HG02885 (cell line): ENCODE measurements at regions not wholly inside any gene's neighbourhood (a gene's known extent, or its start where the extent isn't known, plus 50 kb on each side); places are given as distances from the start of the nearest gene placed in this dataset.

ENCODE experiments used
- ATAC-seq: cut with Tn5 transposase; IDR thresholded peaks from one replicate; pipeline ENCODE4 v1.9.1; 2021; ENCODE audit warnings: mild to moderate bottlenecking; ENCODE audit not compliant: unreplicated experiment, poor library complexity

DNA sequence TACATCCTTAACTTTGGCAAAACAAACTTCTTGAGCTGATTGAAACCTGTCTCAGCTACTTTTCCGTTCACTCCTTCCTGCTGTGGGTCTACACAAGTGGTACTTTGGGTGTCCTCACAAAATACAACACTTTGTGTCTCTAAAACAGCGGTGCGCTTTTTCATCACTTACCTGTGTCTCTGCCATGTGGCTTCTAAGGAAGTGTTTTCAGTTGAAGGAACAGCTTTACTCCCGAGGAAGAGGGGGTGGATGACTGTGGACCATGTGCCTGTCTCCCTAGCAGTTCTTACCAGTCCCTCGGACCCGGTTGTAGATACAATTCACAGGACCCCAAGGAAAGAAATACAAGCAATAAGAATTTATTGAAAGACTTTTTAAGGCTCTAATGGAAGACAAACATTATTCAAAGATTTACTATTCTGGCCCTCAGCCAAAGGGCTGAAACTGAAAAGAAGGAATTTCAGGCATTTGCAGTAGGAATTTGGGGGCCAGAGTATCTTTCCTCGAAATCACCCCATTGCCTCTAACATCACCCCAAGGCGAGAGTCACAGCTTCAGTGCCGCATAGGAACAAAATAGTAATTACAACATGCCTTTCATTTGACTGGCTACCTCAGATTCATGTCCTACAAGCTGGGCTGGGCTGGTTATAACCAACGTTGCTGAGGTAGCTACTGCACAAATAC is 246.3 kb downstream of the ACTR3B start:
- no peak for ATAC-seq

DNA sequence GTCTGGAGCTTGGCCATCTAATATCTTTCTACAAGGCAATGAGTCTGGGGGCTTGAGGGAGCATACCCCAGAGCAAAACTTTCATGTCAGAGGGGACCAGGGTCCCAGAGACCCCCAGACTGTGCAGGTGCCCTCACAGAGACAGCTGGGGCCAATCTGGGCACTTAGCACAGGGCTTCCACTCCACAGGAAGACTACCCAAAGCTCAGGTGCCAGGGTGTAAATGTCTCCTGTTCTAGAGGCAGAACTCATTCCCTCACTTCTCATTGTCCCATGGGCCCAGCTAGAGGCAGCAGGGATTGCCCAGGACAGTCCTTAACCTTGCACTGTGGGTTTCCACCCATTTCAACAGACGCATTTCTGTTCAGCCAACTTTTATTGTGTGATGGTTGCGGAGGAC is 246.9 kb downstream of the ACTR3B start:
- ATAC-seq: no peak

DNA sequence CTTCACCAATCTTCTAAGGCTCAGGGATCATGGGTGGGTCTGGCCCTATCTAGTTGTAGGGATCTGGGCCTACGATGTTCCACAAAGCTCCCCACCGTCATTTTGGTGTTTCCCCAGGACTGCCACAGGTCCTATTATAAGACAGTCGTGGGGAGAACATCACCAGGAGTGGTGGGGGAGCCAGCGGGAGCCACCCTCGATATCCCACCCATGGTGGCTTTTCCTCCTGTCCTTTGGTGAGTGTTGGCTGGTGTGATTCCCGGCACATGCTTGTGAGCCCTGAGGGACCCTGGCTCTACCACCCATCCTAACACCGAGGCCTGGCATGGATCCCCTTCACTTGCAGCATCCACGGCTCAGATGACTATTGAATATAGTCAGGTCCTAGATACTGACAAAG is 247.4 kb downstream of the ACTR3B start:
- no peak for ATAC-seq

DNA sequence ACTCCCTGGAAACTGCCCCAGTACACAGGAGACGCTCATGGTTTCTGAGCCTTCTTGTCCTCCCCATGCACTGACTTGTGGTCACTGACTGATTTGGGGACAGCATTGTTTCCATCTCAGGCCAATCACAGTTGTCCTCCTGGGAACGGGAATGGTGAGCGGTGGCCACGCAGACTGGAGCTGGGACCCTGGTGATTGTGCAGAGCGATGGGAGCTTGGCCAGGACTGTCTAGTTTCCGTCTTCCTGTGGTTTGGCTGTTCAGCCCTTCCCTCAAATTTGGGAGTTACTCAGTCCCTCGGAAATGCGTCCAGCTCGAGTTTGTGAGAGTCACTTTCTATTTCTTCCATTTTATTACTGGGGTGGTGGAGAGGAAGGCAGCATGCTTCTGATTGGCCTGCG is 250.9 kb downstream of the ACTR3B start:
- ATAC-seq: no peak

DNA sequence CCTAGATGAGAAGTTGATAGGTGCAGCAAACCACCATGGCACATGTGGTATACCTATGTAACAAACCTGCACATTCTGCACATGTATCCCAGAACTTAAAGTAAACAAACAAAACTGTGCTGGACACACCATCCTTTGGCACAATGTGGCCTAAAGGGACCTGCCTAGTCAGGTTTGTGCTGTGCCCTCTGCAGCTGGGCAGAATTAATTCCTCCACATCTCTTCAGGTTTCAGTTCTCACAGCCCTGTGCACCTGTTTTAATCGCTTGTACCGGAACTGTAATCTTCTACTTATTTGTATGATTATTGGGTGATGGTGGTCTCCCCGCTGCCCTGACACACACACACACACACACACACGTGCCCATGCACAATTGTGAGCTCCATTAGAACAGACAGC is 252.7 kb downstream of the ACTR3B start:
- no peak for ATAC-seq

DNA sequence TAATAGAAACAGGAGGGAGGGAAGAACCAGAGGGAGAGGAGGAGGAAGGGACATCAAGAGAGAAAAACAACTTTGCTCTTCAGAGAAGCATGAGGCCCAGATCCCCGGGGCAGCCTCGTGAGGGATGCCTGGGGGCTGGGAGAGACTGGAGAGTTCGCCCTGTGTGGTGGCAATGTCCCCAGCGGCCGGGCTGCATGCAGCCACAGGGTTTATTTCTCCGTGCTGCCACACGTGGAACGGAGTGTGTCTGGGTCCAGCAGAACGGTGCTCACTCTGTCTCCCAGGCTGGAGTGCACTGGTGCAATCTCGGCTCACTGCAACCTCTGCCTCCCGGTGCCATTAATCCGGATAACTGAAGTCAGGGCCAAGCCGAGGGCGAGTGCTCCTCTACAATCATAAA is 257.7 kb downstream of the ACTR3B start:
- ATAC-seq: no peak

DNA sequence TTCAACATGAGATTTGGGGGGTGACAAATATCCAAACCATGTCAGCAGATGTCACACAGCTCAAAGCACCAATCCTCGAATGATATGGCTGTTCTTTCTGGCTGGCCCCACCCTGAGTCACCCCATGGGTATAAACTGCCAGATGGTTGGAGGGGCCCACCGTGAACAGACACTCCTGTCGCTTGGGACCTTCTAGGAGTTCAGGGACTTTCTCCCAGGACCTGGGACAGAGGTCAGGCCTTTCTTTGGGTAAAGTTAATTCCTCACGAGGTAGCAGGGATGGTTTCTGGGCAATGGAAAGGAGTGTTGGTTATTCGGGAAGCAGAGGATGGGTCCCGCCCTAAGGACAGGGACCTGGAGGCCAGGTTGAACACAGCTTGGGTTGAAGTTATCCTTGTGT is 262.0 kb downstream of the ACTR3B start:
- no peak for ATAC-seq

DNA sequence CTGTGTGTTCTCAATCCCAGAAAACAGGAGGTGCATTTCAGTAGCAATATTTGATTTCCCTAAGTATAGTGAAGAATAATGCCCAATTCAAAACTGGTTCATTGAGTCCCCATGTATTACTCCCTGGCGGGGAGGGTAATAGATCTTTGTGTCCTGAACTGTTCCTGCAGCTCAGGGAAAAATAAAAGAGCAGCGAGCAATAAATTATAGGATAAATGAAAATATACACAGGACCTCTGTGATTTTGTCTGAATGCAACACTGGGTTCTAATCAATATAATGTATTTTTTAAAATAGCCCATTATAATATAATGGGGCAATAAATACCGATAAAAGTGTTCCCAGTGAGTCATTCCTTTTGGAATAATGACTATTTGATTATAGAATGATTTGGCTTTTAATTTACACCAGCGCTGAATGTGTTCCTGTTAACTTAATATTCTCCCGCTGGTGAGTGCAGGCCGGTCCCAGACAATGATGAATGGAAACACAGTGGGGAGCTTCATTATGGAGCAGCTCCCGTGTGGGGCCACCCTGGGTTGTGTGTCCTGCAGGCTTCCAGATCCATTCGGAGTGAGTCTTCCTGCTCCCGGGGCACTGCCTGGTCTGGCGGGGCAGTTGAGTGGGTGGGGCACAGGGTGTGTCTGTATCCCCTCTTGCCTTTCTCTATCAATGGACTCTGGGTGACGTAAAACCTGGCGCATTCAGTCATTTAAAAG is 263.1 kb downstream of the ACTR3B start:
- no peak for ATAC-seq

DNA sequence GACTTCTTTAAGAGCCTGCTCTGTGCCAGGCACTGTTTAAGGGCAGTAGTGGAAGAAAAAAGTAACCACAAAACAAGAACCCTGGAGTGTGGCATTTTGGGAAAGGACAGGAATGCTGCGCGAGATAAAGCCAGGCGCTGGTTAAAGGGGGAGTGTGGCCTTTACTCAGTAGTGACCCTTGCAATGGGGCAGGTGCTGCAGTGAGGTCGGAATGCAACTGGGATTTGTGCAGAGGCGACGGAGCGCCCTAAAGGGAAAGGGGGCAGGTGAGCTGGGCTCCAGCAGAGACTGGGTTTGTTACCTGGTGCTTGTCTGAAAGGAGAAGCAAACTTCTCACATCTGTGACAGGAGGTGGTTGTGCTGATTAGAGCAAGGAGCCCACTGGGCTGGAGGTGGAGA is 263.6 kb downstream of the ACTR3B start:
- no peak for ATAC-seq

DNA sequence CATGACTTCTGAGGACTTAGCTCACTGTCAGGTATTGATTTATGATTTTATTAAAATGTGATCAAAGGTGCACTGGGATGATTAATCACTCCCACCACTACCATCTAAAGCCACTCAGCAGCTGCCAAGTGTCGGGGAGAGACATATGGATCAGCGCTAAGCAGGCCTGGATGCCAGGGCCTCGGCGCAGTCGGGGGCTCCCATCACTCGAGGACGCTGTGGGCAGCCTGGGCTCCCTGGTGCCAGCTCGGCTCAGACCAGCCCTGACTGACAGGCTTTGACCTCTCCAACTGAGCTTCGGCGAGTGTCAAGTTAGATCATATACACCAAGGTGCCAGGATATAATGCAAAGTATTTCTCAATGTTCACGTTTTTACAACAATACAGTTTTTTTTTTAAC is 267.7 kb downstream of the ACTR3B start:
- no peak for ATAC-seq

DNA sequence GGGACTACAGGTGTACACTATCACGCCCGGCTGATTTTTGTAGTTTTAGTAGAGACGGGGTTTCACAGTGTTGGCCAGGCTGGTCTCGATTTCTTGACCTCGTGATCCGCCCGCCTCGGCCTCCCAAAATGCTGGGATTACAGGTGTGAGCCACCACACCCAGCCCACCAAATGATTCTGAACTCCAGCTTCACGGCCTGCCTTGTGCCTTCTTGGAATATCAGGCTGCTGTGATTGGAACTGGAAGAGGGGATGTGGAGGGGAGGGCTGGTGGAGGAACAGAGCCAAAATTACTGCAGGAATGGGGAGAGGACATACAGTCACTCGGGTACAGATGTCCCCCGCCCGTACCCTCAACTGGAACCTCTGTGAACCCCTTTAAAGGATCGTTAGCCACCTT is 268.4 kb downstream of the ACTR3B start:
- ATAC-seq: no peak

DNA sequence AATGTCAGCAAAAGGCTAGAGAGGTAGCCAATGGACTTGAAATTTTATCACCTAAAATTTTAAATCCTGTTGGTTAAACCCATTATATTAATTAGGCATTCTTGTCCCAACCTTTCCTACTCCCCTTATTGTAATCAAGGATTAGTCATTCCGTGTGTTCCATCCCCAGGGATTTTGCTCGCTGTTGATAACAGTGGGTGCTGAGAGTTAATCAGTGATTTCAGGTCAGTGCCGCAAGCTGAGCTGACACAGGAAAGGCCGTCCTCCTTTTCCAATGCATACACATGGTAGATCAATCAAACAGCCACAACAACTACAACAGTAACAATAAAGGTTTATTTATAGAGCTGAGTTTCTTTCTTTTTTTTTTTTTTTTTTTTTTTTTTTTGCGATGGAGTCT is 271.4 kb downstream of the ACTR3B start:
- no peak for ATAC-seq

DNA sequence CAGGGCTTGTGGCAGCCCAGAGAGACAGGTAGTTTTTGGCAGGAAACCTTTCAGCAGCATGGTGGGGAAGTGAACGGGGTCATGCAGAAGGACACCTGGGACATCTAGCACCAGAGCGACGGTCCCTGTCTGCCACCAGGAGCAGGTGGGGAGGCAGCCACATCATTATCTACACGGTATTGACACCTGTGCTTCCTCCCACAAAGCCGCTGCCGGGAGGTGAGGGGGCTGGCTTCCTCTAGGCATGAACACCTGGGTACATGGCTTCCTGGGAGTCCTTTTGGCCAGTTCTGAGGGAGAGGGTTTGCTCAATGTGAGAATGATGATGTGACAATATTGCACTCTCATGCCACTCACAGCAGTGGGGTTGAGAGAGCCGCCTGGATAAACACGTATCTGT is 275.2 kb downstream of the ACTR3B start:
- no peak for ATAC-seq

DNA sequence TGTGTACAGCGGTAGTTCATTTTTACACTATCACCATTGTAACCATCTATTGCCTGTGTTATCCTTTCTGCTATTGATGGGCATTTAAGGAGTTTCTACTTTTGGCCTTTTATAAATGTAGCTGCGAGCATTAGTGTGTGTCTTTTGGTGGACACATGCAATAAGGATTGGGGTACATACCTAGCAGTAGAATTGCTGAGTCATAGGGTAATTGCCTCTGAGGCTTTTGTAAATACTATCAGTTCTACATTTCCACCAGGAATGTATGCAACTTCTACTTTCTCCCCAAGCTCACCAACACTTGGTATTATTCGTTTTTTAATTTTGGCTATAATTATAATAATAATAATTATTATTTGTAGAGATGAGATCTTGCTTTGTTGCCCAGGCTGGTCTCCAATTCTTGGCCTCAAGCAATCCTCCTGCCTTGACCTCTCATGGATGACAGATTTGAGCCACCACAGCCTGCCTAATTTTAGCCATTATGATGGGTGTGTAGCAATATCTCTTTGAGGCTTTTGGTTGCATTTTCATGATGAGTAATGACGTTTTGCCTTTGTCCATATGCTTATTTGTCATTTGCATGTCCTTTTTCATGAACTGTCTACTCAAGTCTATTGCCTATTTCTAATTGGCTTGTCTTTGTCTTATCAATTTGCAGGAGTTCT is 277.0 kb downstream of the ACTR3B start:
- peak; percentile 42 for ATAC-seq

DNA sequence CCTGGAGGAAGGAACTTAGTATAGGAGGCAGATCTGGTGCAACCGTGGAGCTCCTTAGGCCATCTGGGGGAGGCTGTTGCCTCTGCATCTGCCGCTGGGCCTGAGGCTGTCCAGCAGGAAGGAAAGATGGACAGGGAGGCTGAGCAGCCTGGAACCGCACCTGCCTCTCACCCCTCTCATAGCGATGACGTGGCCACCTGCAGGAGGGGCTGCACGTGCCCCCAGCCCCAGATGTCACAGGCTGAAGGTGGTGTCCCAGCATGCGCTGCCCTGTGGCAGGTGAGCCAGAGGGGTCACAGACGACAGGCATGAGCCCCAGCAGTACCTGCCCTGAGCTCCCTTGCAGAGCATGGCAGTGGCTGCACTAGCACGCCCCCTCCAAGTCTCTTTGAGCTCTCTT is 283.9 kb downstream of the ACTR3B start:
- ATAC-seq: no peak

DNA sequence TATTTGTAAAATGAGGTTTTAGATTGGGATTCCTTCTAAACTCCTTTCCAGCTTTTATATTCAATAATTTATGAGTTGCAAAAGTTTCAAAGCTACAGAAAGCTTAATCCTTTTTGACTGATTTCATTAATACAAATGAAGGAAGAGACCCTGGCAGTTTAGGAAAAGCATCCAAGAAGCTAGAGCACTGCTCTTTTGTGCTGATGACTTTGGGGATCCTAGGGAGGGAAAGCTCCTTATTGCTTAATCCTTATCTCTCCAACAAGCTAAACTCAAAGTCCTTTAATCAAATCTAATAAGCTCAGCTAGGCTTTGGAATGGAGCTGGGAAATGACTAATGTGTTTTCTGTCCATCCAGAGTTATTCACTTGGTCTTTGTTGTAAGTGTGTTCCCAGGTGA is 285.4 kb downstream of the ACTR3B start:
- no peak for ATAC-seq

DNA sequence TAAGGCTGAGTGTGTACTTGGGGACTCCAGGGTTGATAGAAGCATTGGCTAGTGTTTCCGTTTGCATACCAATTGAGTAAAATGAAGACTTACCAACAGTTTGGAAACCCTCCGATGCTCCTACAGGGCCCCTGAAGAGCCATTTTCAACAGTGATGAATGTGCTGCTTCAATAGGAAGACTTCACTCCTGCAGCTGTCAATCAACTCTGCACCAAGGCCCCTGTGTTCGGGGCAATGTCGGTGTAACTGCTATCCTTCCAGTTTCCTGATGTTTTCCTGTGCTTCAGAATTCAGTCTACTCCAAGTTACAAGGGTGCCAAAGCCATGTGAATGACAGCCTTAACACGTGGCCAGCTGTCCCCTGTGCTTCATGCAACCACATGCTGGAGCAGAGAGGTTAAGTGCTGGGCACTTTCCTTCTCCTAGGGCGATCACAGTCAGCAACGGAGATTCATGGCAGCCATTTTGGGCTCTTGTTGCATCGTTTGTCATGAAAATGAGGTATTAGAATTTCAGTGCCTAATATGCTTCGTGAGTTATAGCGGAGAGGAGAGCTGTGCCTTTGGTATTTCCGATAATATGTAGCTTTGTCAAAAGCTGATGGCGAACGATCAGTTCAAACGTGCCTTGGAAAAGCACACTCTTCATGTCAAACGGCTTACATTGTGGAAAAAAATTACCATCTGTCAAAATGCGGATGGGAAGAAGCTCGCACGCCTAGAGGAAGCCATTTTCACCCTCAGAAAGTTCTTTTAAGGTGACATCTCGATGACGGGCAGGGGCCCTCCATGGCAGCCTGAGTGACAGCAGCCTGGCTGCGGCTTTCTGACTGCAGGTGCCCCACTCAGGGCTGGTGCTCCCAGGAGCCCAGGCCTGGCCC is 287.8 kb downstream of the ACTR3B start:
- no peak for ATAC-seq

DNA sequence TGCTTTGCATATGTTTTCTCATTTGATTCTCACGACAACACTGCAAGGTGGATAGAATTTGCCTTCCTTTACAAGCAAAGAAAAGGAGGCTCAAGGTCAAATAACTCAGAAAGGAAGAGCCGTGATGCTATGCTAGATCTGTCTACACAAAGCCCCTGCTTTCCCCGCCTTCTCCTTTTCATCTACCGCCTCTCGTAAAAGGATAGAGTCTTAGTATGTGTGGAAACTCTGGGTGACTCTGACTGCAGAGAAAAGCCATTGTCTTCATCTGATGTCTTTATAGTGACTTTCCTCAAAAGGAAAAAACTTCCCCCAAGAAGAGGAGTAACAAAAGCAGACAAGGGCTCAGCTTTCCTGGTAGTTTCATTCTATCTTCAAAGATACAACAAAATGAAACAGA is 292.7 kb downstream of the ACTR3B start:
- no peak for ATAC-seq

DNA sequence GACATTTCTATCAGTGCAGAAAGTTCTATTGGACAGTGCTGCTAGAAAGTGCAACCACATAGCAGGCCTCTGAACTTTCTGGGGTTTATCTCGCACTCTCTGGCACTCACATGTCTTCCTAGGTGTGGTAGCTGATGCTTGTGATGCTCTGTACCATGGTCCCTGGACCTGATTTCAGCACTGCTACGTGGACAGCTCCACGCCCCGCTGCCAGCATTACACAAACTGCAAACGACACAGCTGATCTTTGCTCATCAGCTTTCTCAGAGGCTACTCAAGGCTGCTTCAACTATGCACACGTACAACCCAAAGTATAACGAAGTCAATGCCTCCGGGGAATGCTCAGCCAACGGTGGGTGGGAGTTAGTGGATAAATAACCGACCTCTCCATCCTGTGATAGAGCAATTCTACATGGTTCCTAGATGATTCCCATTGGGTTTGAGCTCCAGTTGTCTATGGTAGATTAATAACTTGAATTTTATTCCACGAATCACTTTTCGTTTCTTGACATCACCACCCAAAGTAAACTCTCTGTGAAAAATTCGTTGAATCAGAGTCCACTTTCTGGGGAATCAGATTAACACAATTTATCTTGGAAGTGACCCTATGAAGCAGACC is 302.5 kb downstream of the ACTR3B start:
- no peak for ATAC-seq

DNA sequence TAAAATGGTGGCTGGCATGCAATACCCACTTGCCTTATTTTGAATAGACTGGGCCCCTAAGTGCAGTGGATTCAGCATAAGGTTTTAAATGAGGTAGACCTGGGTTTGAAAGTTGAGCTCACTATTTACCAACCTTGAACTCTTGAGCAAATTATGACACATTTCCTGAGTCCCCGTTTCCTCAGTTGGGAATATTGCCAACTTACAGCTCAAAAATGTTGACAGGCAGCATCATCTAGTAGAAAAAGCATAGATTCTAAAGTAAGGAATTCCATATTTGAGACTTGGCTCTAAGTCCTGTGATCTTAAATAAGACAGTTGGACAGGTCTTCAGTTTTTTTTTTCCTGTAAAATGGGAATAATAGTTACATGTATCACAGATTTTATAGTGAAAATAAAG is 305.5 kb downstream of the ACTR3B start:
- no peak for ATAC-seq
